Fibroblast of pulmonary artery (primary cell): ENCODE measurements at regions not wholly inside any gene's neighbourhood (a gene's known extent, or its start where the extent isn't known, plus 50 kb on each side); places are given as distances from the start of the nearest gene placed in this dataset.

ENCODE experiments used
- DNase-seq: peaks from one replicate; pipeline ENCODE4 v3.0.0-alpha.2; 2010; ENCODE audit warnings: low read depth
- H3K4me3 ChIP-seq: replicated peaks from 2 replicates; pipeline ENCODE4 v1.5.1; 2011; ENCODE audit warnings: low read depth, mild to moderate bottlenecking, control low read depth, low read length, moderate library complexity
- TF ChIP-seq, protein P1 (sequence below): IDR thresholded peaks from 2 replicates; pipeline ENCODE4 v1.5.1; 2011; ENCODE audit warnings: mild to moderate bottlenecking, control low read depth, low read length, inconsistent platforms; ENCODE audit errors: missing control alignments

- TF ChIP-seq, protein P1, sequence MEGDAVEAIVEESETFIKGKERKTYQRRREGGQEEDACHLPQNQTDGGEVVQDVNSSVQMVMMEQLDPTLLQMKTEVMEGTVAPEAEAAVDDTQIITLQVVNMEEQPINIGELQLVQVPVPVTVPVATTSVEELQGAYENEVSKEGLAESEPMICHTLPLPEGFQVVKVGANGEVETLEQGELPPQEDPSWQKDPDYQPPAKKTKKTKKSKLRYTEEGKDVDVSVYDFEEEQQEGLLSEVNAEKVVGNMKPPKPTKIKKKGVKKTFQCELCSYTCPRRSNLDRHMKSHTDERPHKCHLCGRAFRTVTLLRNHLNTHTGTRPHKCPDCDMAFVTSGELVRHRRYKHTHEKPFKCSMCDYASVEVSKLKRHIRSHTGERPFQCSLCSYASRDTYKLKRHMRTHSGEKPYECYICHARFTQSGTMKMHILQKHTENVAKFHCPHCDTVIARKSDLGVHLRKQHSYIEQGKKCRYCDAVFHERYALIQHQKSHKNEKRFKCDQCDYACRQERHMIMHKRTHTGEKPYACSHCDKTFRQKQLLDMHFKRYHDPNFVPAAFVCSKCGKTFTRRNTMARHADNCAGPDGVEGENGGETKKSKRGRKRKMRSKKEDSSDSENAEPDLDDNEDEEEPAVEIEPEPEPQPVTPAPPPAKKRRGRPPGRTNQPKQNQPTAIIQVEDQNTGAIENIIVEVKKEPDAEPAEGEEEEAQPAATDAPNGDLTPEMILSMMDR: no peak
- no peak overlapping the region for H3K4me3 ChIP-seq
- no peak for DNase-seq
Measured at GRCh38 chr9:11708899-11709298, 984.3 kb upstream of the TYRP1 start.

DNA sequence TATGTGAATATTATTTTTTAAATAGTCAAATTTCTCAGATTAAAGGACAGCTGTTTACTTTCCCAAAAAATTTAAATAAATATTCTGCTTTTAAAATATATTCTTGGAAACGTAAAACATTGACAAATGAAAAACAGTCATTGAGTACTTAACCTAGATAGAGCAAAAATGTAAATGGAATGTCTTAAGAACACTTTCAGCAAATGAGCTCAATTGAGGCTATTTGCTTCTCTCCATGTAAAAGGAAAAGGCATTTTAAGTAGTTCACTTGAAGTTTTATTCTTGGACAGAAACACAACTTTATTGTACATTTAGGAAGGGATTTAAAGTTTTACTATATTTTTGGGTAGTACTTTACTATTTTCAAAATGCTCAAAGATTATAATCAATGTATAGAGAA lies 983.6 kb upstream of the TYRP1 start:
- TF ChIP-seq, protein P1: no peak
- H3K4me3 ChIP-seq: no peak overlapping the region
- no peak for DNase-seq

DNA sequence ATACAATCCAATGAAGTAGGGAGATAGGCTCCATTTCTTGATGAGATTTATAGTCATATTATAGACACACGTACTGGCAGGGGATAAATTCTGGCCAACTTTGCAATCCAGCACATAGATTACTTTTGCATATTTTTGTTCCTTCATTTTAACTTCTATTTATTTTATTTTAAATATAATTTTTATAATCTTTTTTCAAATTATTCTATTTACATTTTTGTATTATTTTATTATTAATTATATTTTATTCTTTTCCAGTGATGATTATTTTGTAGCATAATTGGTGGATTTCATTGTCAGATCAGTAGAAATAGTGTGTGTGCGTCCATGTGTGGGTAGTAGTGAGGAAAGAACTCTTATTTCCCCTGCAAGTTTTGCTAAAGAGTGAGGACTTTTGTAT lies 980.1 kb upstream of the TYRP1 start:
- TF ChIP-seq, protein P1: no peak
- no peak for DNase-seq
- H3K4me3 ChIP-seq: no peak overlapping the region

- H3K4me3 ChIP-seq: no peak overlapping the region
- DNase-seq: no peak
- TF ChIP-seq, protein P1: no peak
Measured at GRCh38 chr9:11722957-11723356, 970.2 kb upstream of the TYRP1 start.

DNA sequence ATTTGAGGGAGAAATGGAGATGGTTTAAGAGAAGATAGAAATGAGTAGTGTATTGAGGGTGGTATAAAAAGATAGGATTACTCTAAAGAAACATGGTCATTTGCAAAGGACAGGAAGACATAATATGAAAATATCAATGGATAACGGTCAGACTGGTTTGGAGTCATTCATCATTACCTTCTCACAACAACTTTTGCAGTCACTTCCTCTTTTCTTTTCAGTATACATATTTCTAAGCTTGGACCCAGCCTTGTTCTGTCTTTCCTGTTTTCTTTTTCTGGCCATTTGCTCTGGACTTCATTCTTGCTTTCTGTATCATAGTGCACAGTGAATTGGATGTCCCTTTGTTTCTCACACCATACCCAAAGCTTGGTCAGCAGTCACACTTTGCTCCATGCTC lies 966.5 kb upstream of the TYRP1 start:
- TF ChIP-seq, protein P1: no peak
- DNase-seq: no peak
- H3K4me3 ChIP-seq: no peak overlapping the region

- no peak overlapping the region for H3K4me3 ChIP-seq
- TF ChIP-seq, protein P1: no peak
- no peak for DNase-seq
Measured at GRCh38 chr9:11735391-11735790, 957.8 kb upstream of the TYRP1 start.

- no peak overlapping the region for H3K4me3 ChIP-seq
- TF ChIP-seq, protein P1: no peak
- DNase-seq: no peak
Measured at GRCh38 chr9:11742471-11742870, 950.7 kb upstream of the TYRP1 start.
